NB4 (cell line): ENCODE measurements at regions not wholly inside any gene's neighbourhood (a gene's known extent, or its start where the extent isn't known, plus 50 kb on each side); places are given as distances from the start of the nearest gene placed in this dataset.
"Not testable (repeated sequence)": the region's sequence is repeated elsewhere in the genome, so short reads cannot be mapped to it uniquely, and the experiment has no call there.

Source experiments
- DNase-seq: peaks from one replicate; pipeline ENCODE4 v3.0.0; 2010; ENCODE audit warnings: low read depth
- H3K4me3 ChIP-seq: one replicate; pipeline ENCODE4 v1.5.1; 2011; ENCODE audit warnings: mild to moderate bottlenecking, low read depth, low read length, moderate library complexity
- MAX ChIP-seq: IDR thresholded peaks from 2 replicates; pipeline ENCODE4 v1.6.1; 2011; ENCODE audit warnings: low read depth, low read length
- MYC ChIP-seq: IDR thresholded peaks from 2 replicates; pipeline ENCODE4 v1.6.1; 2011; ENCODE audit warnings: low read depth, low read length
- POLR2A ChIP-seq: IDR thresholded peaks from 2 replicates; pipeline ENCODE4 v1.6.1; 2011; ENCODE audit warnings: mild to moderate bottlenecking; ENCODE audit not compliant: insufficient read length; ENCODE audit errors: extremely low read depth
- TF ChIP-seq, protein P1 (sequence below): IDR thresholded peaks from one replicate; pipeline ENCODE4 v1.5.1; 2012; ENCODE audit warnings: low read depth, low read length

- no peak overlapping the region for H3K4me3 ChIP-seq
- TF ChIP-seq MAX: no peak
- TF ChIP-seq, protein P1, sequence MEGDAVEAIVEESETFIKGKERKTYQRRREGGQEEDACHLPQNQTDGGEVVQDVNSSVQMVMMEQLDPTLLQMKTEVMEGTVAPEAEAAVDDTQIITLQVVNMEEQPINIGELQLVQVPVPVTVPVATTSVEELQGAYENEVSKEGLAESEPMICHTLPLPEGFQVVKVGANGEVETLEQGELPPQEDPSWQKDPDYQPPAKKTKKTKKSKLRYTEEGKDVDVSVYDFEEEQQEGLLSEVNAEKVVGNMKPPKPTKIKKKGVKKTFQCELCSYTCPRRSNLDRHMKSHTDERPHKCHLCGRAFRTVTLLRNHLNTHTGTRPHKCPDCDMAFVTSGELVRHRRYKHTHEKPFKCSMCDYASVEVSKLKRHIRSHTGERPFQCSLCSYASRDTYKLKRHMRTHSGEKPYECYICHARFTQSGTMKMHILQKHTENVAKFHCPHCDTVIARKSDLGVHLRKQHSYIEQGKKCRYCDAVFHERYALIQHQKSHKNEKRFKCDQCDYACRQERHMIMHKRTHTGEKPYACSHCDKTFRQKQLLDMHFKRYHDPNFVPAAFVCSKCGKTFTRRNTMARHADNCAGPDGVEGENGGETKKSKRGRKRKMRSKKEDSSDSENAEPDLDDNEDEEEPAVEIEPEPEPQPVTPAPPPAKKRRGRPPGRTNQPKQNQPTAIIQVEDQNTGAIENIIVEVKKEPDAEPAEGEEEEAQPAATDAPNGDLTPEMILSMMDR: no peak
- TF ChIP-seq POLR2A: no peak
- TF ChIP-seq MYC: no peak
- no peak for DNase-seq
These were observed 190.0 kb upstream of the SRD5A2 start for GRCh38 chr2:31770741-31771140.

GRCh38 chr2:31765078-31765945 lies 184.6 kb upstream of the SRD5A2 start:
- TF ChIP-seq MYC: no peak
- TF ChIP-seq, protein P1: no peak
- TF ChIP-seq MAX: no peak
- TF ChIP-seq POLR2A: no peak
- no peak for DNase-seq
- H3K4me3 ChIP-seq: no peak overlapping the region

- no peak overlapping the region for H3K4me3 ChIP-seq
- TF ChIP-seq MYC (no peak), MAX (no peak), POLR2A (no peak)
- TF ChIP-seq, protein P1: no peak
- DNase-seq: no peak
These were observed 183.4 kb upstream of the SRD5A2 start for GRCh38 chr2:31764169-31764568.

GRCh38 chr2:31762085-31762484 lies 181.3 kb upstream of the SRD5A2 start:
- no peak for DNase-seq
- H3K4me3 ChIP-seq: no peak overlapping the region
- TF ChIP-seq MAX (no peak), POLR2A (no peak), MYC (no peak)
- TF ChIP-seq, protein P1: no peak

GRCh38 chr2:31757351-31757750 lies 176.6 kb upstream of the SRD5A2 start:
- not testable (repeated sequence) for H3K4me3 ChIP-seq, DNase-seq

DNA sequence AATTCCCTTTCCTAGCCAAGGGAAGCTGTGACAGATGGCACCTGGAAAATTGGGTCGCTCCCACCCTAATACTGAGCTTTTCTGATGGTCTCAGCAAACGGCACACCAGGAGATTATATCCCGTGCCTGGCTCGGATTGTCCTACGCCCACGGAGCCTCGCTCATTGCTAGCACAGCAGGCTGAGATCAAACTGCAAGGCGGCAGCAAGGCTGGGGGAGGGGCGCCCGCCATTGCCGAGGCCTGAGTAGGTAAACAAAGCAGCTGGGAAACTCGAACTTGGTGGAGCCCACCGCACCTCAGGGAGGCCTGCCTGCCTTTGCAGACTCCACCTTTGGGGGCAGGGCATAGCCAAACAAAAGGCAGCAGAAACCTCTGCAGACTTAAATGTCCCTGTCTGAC lies 168.0 kb upstream of the SRD5A2 start:
- not testable (repeated sequence) for H3K4me3 ChIP-seq, DNase-seq

GRCh38 chr2:31748041-31748440 lies 167.3 kb upstream of the SRD5A2 start:
- TF ChIP-seq, protein P1: no peak
- TF ChIP-seq MYC: no peak
- TF ChIP-seq MAX: no peak
- TF ChIP-seq POLR2A: no peak
- H3K4me3 ChIP-seq: no peak overlapping the region
- DNase-seq: no peak
